Astrocyte of the spinal cord (primary cell): ENCODE measurements at regions not wholly inside any gene's neighbourhood (a gene's known extent, or its start where the extent isn't known, plus 50 kb on each side); places are given as distances from the start of the nearest gene placed in this dataset.

Experiments
- DNase-seq: peaks from one replicate; pipeline ENCODE4 v3.0.0; 2011; ENCODE audit warnings: low read depth, low spot score
- H3K4me3 ChIP-seq: 2 replicates; pipeline ENCODE4 v1.5.1; 2011; ENCODE audit warnings: low read depth, mild to moderate bottlenecking, low read length, moderate library complexity
- CTCF ChIP-seq: IDR thresholded peaks from 2 replicates; pipeline ENCODE4 v1.5.1; 2012; ENCODE audit warnings: low read depth, mild to moderate bottlenecking, low read length, inconsistent platforms
- in situ Hi-C: cut with HindIII; loops from 2 replicates; pipeline ENCODE4 v1.10.0; 2017; ENCODE audit warnings: low sequenced_read_pairs

- in situ Hi-C loops: no loop called here
- DNase-seq: no peak
- TF ChIP-seq CTCF: no peak
- no peak overlapping the region for H3K4me3 ChIP-seq
These were observed 680.7 kb upstream of the GHITM start for GRCh38 chr10:83458611-83459010.

- in situ Hi-C loops: no loop called here
These were observed 680.2 kb upstream of the GHITM start for GRCh38 chr10:83459124-83459523.

GRCh38 chr10:83469728-83470331 lies 669.5 kb upstream of the GHITM start:
- in situ Hi-C loops: no loop called here
- no peak overlapping the region for H3K4me3 ChIP-seq
- TF ChIP-seq CTCF: no peak
- DNase-seq: no peak

More at GRCh38 chr10:83459124-83459523, 680.2 kb upstream of the GHITM start:
- no peak overlapping the region for H3K4me3 ChIP-seq
- DNase-seq: no peak
- TF ChIP-seq CTCF: no peak

- in situ Hi-C loops: no loop called here
- no peak for DNase-seq
- no peak for TF ChIP-seq CTCF
These were observed 663.1 kb upstream of the GHITM start for GRCh38 chr10:83476211-83476610.

GRCh38 chr10:83489161-83489560 lies 650.1 kb upstream of the GHITM start:
- H3K4me3 ChIP-seq: no peak overlapping the region
- in situ Hi-C loops: no loop called here
- DNase-seq: no peak
- no peak for TF ChIP-seq CTCF

More at GRCh38 chr10:83476211-83476610, 663.1 kb upstream of the GHITM start:
- H3K4me3 ChIP-seq: no peak overlapping the region

GRCh38 chr10:83492004-83492403 lies 647.3 kb upstream of the GHITM start:
- in situ Hi-C loops: no loop called here
- TF ChIP-seq CTCF: no peak
- no peak overlapping the region for H3K4me3 ChIP-seq
- DNase-seq: no peak
